NCI-H524 (cell line): ENCODE measurements at regions not wholly inside any gene's neighbourhood (a gene's known extent, or its start where the extent isn't known, plus 50 kb on each side); places are given as distances from the start of the nearest gene placed in this dataset.
A peak's percentile ranks its signal among the peaks of the same experiment; 100 is the strongest.

Experiments used
- DNase-seq, 2 experiments: peaks; one replicate each; lab custom pipeline; 2025; lab: John Stamatoyannopoulos, UW

- DNase-seq: no peak
Measured at GRCh38 chr4:32226204-32226603, 1506.0 kb downstream of the PCDH7 start.

GRCh38 chr4:32226733-32227132 lies 1506.6 kb downstream of the PCDH7 start:
- no peak for DNase-seq

GRCh38 chr4:32243926-32244325 lies 1523.8 kb downstream of the PCDH7 start:
- no peak for DNase-seq

GRCh38 chr4:32249040-32249439 lies 1528.9 kb downstream of the PCDH7 start:
- DNase-seq: no peak

DNA sequence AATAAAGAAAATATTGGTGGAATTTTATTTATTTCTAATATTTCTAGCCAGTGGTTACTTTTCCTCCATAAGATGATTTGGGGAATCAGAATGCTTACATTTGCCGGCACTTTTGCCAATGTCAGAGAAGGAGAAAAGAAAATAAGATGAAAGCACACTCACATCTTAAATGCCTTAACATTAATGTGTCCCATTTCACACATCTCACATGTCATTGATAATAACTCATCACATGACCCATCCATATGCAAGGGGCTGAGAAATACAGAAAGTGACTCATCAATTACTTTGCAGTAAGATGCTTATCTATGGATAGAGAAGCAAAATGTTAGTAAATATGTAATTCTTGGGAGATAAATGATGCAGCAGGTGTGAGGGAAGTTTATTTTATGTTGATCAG lies 1531.0 kb downstream of the PCDH7 start:
- no peak for DNase-seq

DNA sequence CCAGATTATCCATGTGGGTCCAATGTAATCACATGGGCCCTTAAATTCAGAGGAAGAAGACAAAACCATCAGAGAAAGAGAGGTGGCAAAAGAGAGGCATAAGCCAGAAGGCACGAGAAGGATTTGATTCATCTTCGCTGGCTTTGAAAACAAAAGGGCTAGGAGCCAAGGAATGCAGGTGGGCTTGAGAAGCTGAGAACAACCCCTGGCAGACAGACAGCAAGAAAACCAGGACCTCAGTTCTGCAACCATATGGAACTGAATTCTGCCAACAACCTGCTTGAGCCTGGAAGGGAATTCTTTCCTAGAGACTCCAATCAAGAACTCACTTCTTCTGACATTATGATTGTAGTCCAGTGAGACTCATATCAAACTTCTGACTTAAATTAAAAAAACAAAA lies 1531.8 kb downstream of the PCDH7 start:
- DNase-seq: no peak

- DNase-seq: peak in 1 of 2 experiments; percentile 19
Measured at GRCh38 chr4:32254216-32254615, 1534.0 kb downstream of the PCDH7 start.

- no peak for DNase-seq
Measured at GRCh38 chr4:32258986-32259385, 1538.8 kb downstream of the PCDH7 start.

DNA sequence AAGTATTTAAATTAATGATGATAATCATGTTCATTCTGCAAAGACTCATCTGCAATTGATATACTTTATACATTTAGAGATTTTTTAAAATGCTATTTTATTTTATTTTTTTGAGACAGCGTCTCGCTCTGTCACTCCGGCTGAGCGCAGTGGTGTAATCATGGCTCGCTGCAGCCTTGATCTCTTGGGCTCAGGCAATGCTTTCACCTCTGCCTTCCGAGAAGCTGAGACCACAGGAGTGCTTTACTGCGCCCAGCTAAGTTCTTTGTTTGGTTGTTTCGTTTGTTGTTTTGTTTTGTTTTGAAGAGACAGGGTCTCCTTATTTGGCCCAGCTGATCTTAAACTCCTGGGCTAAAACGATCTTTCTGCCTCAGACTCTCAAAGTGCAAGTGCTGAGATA lies 1541.0 kb downstream of the PCDH7 start:
- no peak for DNase-seq

- DNase-seq: peak in 1 of 2 experiments; percentile 4
Measured at GRCh38 chr4:32268863-32269262, 1548.7 kb downstream of the PCDH7 start.

- no peak for DNase-seq
Measured at GRCh38 chr4:32290102-32290501, 1569.9 kb downstream of the PCDH7 start.

GRCh38 chr4:32318926-32319325 lies 1598.8 kb downstream of the PCDH7 start:
- no peak for DNase-seq

DNA sequence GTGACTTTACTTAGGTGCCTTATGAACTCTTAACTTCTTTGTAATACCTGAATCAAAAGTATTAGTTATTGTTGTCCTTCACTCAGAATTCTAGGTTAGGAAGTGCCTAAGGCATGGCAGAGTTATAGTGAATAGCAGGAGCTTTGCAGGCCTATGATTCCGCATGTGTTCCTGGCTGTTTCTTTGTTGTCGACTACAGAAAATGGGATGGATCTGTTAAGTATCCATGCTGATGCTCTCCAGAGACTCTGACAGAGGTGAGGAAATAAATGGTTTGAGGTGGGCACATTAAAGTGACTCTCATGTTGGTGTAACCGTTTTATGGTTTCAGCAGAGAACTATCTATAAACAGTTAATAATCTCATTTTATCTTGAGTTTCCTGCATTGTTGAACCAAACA lies 1601.3 kb downstream of the PCDH7 start:
- DNase-seq: no peak

DNA sequence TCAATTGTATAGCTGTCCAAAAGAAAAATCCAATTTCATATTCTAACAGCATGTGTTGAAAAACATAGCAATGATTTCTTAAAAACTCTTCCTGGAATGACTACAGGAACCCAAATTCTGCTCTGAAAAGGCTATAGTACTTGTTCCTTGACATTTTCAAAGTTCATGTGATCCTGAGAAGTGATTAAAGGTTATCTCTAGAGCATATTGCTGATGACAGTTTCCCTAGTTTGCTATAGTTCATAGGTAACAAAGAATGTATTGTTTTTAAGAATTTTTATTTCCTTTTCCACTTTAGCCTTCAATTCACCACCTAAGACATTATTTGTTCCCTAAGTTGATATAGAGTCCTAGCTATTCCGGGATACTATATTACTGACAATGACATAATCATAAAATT lies 1614.6 kb downstream of the PCDH7 start:
- DNase-seq: no peak

DNA sequence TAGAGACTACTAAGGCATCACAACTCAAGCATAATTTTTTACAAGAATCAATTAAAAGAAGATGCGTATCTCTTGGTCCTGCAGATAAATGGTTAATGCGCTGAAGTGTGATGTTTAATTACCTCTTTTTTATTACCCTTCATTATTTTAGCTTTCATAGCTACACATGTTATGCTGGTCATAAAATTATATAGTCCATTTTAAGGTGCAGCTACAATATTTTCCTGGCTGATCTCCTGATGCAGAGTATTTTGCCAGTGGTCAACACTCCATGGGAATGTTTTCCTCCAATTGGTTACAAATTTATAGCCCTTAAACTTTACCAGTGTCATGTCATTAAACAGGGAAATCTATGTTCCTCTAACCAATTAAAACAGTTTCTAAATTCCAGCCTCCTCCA lies 1617.2 kb downstream of the PCDH7 start:
- no peak for DNase-seq

DNA sequence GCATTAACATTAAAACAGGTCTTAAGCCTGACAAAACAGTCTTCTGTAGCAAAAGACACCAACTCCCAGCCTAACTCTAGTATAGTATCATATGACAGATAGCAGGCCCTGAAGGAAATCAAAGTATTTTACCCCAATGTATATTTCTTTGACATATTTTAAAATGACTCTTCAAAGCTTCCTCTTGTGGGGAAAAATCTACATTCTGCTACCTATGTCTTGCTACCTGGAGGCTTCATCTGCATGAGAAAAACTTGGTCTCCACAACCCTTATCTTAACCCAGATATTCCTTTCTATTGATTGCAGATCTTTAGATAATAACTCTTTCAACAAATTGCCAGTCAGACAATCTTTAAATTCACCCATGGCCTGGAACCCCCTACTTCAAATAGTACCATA lies 1620.4 kb downstream of the PCDH7 start:
- no peak for DNase-seq

- no peak for DNase-seq
Measured at GRCh38 chr4:32341342-32341741, 1621.2 kb downstream of the PCDH7 start.

- DNase-seq: no peak
Measured at GRCh38 chr4:32342054-32342453, 1621.9 kb downstream of the PCDH7 start.

GRCh38 chr4:32349026-32349425 lies 1628.9 kb downstream of the PCDH7 start:
- DNase-seq: no peak

DNA sequence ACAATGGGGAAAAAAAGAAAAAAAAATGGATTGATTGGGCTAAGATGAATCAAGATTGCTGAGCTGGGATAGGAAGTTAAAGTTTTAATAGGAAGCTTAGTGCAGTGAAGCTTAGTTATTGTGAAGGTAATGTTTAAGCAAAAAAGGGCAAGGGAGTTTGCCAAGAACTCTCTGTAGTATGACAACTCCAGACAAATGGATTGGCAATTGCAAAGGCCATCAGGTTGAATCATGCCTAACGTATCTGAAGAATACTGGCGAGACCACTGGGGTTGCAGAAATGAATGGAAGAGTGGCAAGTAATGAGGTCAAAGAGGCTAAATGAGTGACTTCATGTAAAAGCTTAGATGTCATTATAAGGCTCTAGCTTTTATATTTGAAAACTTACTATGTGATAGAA lies 1654.0 kb downstream of the PCDH7 start:
- DNase-seq: no peak

DNA sequence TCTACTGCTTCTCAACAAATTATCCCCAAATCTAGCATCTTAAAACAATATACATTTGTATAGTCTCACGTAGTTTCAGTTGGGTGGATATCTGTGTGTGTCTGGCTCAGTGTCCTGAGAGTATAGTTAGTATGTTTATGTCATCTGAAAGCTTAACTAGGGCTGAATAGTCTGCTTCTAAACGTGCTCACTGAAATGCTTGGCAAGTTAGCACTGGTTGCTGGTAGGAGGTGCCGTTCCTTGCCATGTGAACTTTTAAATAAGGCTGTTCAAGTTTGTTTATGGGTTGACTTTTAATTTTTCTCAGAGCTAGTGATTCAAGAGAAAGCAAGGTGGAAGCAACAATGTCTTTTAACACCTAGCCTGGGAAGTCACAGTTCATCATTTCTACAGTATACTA lies 1673.6 kb downstream of the PCDH7 start:
- no peak for DNase-seq

DNA sequence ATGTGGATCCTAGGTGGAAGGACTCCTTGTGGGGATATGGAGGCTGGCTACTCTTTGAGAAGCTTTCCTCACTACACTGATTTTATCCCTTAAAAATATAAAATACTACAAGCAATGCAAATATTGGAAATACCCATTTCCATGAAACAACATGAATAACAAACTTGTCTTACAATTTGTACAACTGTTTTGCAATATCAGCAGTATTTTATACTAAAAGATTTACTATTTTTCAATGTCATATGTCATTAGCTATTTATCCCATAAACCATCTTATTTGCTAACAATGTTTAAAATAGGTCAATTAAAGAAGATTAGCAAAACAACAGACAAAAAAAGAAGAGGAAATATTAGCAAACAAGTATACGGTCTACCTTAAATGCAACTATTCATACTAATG lies 1674.1 kb downstream of the PCDH7 start:
- DNase-seq: no peak

DNA sequence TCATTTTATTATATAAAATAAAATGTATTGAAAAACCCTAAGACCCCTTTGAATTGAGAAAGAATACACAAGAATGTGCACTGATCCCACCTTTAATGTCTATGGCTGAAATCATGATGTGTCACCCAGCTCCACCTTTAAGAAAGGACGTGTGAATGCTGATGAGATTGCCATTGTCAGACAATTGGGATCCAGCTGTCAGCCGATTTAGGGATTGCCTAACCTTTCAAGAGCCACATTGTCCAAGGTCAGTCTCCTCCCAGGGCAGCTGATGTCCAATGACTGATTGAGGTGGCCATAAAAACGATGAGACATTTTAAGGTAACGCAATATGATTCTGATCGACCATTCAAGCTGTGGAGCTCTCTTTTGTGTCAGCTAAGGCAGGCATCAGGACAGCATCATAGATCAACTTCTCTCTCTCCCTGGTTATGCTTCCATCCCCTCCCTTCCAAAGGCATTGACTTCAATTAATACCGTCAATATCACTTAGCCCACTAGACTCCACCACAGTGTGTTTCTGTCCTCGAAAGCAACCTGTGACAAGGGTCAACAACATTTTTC lies 1676.4 kb downstream of the PCDH7 start:
- no peak for DNase-seq

DNA sequence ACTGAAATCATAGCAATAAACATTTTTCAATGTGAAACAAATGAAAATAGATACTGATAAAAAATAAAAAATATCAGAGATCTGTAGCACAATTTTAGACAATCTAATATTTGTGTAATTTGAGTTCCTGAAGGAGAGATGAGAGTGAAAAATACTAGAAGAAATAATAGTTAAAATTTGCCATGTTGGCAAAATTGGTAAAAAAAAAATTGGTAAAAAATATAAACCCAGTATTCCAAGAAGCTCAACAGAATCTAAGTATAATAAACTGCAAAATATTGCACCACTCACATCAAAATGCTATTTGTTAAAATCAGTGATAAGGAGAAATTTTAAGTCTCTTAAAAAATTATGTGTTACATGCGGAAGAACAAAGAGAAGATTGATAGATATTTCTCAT lies 1680.7 kb downstream of the PCDH7 start:
- DNase-seq: no peak
